HFF-Myc (cell line): ENCODE measurements at regions not wholly inside any gene's neighbourhood (a gene's known extent, or its start where the extent isn't known, plus 50 kb on each side); places are given as distances from the start of the nearest gene placed in this dataset.

ENCODE experiments used
- DNase-seq: peaks from one replicate; pipeline ENCODE4 v3.0.0-alpha.2; 2011; ENCODE audit warnings: low read depth; ENCODE audit errors: extremely low read depth
- H3K4me3 ChIP-seq: replicated peaks from 2 replicates; pipeline ENCODE4 v1.5.1; 2011; ENCODE audit warnings: low read depth, mild to moderate bottlenecking, control low read depth, low read length
- TF ChIP-seq, protein P1 (sequence below): IDR thresholded peaks from 2 replicates; pipeline ENCODE4 v1.5.1; 2012; ENCODE audit warnings: mild to moderate bottlenecking, low read depth, low read length, control low read depth; ENCODE audit errors: missing control alignments

DNA sequence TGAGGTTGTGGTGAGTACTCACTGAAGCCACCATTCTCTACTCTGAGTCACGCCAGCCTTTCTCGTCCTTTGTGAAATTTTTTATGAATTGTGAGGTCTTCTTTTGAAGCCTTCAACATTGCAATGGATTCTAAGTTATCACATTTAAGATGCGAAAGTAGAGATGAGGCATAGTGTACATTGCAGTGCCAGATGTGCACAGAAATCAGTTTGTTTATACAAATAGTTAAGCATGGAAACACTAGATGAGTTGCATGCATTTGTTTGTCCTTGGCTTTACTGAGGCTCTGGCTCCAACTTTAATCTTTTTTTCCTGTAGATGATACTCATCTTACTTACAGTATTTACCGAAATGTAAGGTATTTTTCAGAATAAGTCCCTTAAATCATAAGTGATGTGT, 453.7 kb upstream of the RIOK2 start:
- no peak for DNase-seq
- TF ChIP-seq, protein P1, sequence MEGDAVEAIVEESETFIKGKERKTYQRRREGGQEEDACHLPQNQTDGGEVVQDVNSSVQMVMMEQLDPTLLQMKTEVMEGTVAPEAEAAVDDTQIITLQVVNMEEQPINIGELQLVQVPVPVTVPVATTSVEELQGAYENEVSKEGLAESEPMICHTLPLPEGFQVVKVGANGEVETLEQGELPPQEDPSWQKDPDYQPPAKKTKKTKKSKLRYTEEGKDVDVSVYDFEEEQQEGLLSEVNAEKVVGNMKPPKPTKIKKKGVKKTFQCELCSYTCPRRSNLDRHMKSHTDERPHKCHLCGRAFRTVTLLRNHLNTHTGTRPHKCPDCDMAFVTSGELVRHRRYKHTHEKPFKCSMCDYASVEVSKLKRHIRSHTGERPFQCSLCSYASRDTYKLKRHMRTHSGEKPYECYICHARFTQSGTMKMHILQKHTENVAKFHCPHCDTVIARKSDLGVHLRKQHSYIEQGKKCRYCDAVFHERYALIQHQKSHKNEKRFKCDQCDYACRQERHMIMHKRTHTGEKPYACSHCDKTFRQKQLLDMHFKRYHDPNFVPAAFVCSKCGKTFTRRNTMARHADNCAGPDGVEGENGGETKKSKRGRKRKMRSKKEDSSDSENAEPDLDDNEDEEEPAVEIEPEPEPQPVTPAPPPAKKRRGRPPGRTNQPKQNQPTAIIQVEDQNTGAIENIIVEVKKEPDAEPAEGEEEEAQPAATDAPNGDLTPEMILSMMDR = no peak
- no peak overlapping the region for H3K4me3 ChIP-seq

DNA sequence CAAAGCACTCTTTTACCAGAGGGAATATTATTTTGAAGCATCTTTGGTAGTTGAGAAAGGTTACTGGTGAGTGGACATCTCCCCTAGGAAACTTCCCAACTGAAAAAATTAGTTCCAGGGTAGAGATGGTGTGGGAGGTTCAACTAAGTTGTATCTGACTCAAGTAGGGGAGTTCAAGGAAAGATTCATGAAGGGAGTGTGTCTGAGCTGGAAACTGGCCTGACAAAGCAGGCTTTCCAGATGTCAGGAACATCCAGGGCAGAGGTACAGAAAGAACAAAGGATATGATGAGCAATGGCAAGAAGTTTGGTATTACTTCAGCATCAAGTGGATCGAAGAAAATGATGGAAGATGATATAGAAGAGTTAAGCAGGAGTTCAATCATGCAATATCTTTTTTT, 458.0 kb upstream of the RIOK2 start:
- no peak for DNase-seq
- TF ChIP-seq, protein P1 = no peak
- H3K4me3 ChIP-seq = no peak overlapping the region

DNA sequence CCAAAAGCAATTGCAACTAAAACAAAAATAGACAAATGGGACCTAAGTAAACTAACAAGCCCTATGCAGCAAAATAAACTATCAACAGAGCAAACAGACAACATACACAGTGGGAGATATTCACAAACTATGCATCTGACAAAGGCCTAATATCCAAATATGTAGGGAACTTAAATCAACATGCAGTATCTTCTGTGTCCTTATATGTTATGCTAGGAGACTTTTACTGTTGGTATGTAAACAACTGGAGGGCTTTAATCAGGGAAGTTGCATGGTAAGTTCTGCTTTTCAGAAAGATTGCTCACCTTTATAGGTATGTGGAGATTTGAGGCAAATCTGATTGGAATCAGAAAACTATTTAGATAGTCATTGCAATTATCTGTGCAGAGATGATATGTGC, 461.2 kb upstream of the RIOK2 start:
- TF ChIP-seq, protein P1 = no peak
- no peak for DNase-seq
- H3K4me3 ChIP-seq = no peak overlapping the region

DNA sequence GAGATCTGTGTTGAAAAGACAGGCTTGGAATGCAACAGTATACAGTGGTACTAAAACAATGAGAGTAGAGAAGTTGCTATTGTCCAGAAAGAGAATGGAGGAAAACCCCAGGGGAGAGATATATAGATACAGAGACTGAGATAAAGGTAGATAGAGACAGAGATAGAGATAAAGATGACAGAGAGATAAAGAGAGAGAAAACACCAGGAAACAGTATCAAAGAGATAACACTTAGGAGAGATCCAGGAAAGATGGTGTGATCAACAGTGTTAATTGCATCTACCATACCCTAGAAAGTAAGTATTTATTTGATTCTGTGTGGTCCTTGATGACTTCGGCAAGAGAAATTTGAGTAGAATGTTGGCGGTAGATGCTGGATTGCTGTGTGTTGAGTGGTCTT, 461.8 kb upstream of the RIOK2 start:
- H3K4me3 ChIP-seq = no peak overlapping the region
- no peak for DNase-seq
- TF ChIP-seq, protein P1 = no peak

DNA sequence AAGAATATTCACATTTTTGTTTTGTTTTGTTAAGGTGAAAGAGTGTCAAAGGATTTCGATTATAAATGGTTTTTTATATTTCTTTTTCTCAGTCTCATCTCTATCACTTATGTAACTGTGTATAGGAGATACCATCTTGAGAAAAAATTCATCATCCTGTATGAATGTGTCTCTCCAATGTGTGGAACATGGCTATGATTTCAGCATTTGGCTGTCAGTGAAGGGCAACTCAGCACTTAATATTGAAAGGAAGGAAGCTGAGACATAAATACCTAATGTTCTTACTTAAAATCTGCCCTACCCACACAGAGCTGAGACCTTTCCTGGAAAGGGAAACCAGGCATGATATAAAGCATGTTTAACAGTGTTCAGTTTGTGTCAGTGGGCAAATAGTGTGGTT, 474.2 kb upstream of the RIOK2 start:
- no peak for DNase-seq
- TF ChIP-seq, protein P1 = no peak

DNA sequence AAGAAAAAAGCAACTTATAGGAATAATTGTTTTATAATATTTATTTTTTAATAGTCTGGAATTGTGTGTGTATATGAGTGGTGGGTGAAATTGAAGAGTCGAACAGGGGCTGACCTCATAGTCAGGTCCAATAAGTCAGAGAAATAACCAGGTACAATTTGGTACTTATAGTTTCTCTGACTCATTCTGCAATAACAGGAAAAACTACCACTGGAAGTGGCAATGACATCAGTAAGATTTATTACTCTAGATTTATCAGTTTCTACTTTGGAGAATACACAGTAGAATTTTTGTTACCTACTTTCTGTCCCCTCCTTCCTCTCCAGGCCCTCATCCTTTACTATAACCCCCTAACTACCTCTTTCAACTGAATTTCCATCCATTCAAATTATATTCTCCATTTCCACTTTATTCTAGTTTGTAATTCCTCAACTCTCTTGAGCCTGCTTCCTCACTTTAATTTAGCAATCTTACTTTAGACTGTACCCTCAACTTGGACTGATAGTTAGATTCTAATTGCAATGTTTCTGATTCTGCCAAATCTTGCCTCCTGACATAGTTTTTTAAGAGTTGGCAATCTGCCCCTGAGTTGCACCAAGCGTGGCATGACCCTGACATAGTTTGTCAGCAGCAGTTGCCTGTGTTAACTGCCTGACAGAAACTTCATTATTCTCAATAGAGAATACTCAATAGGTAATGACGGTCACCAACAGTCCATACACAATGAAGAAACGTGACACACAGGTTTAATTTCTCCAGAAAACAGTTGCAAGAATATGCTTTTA, 475.3 kb upstream of the RIOK2 start:
- no peak overlapping the region for H3K4me3 ChIP-seq
- DNase-seq = no peak
- TF ChIP-seq, protein P1 = no peak

More for the DNA sequence above, 474.2 kb upstream of the RIOK2 start:
- no peak overlapping the region for H3K4me3 ChIP-seq

DNA sequence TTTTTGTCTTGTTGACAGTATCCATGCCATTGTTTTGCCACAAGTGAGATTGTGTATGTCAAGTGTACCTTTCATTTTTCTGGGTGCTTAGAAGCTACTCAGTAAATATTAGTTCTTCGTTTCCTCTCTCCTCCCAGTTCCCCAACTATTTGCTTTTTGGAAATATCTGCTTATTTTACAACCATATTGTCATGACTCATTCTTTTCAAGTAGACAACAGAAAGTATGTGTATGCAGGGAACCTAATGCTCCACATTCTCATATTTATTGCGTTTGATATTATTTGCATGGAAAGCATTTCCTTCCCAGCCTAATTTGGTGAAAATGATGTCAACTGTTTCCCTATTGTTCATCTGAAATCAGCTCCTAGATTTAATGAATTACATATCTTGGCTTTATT, 483.7 kb upstream of the RIOK2 start:
- no peak overlapping the region for H3K4me3 ChIP-seq
- TF ChIP-seq, protein P1 = no peak
- DNase-seq = no peak
